Putamen (tissue), 1 donor: ENCODE measurements at regions not wholly inside any gene's neighbourhood (a gene's known extent, or its start where the extent isn't known, plus 50 kb on each side); places are given as distances from the start of the nearest gene placed in this dataset.
A peak's percentile ranks its signal among the peaks of the same experiment; 100 is the strongest.

Experiments used
- DNase-seq: peaks from one replicate; pipeline ENCODE4 v3.0.0-alpha.2; 2016; ENCODE audit warnings: low spot score

DNA sequence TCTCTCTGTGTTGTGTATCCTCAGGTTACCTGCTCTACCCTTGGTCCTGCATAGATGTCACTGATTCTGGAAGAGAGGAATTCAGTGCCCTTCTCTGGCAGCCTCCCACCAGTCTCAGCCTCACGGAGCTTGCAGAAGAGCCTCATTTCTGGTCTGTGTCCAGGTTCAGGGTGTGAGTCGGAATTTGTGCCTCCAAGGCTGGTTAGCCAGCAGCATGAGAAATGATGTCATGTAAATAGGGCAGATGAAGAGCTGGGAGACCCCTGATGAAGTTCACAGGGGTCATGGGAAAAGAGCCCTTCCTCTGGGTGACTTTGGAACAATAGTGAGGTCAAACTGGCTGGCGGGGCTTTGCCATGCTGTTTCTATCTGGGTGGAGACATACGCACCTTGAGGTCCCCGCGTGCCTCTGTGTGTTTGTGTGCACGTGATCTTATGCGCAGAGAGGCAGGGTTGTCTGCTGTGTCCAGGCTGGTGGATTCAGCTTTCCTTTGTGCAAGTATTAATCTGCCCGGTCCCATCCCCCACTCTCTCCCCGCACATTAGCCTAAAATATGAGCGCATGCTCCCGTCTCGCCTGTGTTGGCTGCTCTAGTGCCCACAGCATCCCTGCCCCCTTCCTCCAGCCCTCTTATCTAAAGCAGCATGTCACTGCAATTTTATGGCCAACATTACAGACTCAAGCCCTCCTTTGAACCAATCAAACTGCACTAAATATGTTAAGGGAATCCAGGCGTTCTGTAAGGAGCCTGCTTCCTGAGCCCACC lies 256.3 kb upstream of the ZFHX3 start:
- no peak for DNase-seq

DNA sequence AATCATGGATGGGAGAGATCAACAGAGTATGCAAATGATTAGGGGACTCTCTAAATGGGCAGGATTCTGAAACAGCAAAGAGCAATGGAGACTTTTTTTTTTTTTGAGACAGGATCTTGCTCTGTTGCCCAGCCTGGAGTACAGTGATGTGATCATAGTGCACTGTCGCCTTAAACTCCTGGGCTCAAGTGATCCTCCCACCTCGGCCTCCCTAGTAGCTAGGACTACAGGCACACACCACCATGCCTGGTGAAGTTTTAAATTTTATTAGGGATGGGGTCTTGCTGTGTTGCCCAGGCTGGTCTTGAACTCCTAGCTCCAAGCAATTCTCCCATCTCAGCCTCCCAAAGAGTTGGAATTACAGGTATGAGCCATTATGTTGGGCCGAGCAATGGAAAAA lies 255.0 kb upstream of the ZFHX3 start:
- no peak for DNase-seq

DNA sequence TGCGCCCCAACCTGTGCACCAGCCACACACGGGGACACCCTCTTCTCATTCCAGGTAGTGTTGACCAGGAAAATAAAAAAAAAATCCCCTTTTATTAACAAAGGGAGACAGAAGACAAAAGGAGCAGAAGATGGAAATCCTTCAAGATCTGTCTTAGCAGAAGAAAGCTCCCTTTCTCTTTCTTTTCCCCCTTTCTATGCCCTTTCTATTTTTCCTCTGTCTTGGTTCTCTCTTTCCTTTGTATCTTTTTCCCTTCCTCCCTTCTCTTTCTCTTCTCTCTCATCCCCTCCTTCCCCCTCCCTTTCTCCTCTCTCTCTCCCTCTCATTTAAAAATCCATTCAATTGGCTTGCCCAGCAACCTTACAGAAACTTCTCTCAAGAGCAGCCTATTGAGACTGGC lies 254.1 kb upstream of the ZFHX3 start:
- no peak for DNase-seq

DNA sequence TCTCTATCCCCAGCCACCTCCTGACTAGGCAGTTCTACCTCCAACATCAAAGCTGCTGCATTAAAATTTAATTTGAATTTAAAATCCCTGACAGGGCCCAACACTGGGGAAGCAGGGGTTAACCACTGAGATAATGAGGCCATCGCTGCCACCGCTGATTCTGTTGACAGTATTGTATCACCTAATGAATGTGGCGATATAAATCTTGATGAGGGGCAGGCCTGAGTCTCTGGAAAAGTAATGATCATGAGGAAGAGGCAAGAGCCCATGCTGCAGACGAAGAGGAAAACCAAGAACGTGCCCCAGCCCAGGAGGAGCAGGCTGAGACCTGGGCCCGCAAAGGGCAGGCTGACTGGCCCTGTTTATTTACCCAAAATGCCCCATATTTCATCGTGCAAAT lies 251.4 kb upstream of the ZFHX3 start:
- no peak for DNase-seq

DNA sequence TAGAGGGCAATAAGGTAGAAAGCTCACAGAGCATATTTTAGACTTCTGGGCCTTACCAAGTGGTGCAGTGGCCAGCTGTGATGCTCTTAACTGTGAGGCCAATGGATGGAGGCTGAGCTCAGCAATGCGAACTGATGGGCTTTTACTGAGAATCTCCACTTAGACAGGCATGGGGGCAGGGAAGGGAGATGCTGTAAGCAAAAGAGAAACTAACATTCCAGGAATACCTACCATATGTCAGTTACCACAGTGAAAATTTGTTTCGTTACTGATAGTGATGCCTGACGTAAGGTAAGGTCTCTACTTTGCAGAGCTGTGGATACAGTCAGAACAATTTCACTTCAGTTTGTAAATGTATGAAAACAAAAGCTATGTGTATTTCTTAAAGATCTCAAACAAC lies 250.6 kb upstream of the ZFHX3 start:
- no peak for DNase-seq

DNA sequence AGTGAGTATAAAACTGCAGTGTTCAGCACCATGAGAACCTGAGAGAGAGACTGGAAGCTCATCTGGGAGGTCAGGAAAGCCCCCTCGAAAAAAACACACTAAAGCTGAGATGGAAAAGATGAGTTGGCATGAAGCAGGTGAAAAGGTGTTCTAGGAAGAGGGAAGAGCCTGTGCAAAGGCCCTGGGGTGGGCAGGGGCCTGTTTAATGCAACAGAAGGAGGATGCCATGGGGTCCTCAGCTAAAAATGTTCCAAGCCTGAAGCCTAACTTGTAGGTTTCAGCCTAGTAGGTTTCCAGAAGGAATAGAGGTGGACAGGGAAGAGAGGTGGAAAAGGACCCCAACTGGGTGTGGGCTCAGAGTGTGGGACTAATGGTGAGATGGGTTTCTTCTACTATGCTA lies 242.3 kb upstream of the ZFHX3 start:
- DNase-seq, result no peak

DNA sequence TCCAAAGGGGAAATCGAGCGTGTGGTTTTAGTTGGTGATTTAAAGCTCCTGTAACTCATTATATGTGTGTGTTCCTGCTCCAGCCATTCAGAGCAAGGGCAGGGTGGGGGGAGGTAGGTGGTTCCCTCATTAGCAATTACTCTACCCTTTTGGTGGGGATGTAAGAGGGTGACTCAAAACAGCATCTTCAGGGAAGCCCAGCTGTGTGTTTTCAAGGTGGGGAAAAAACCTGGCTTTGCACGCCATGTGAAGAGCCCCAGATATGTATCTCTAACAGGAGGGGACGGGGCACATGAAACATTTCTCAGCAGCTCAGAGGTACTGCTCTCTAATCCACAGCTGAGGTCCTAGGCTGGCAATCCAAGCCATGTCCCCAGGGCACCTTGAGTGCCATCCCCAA lies 241.3 kb upstream of the ZFHX3 start:
- DNase-seq, result no peak

DNA sequence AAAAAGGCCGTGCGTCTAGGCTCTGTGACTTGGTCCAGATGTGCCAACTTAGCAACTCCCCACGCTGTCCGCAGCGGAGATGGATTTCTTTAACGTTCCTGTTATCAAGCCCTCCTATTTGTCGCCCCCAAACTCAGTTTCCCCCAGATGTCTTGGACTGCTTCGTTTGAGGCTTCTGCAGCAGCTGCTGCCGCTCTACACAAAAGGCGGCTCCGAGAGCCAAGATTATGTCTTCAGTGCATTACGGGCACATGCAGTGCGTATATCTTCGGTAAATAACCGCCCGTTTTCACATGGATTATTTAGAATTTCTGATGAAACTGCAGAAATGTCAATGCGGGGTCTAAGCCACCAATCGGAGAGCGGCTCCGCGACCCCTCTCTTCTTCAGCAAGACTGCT lies 240.6 kb upstream of the ZFHX3 start:
- no peak for DNase-seq

DNA sequence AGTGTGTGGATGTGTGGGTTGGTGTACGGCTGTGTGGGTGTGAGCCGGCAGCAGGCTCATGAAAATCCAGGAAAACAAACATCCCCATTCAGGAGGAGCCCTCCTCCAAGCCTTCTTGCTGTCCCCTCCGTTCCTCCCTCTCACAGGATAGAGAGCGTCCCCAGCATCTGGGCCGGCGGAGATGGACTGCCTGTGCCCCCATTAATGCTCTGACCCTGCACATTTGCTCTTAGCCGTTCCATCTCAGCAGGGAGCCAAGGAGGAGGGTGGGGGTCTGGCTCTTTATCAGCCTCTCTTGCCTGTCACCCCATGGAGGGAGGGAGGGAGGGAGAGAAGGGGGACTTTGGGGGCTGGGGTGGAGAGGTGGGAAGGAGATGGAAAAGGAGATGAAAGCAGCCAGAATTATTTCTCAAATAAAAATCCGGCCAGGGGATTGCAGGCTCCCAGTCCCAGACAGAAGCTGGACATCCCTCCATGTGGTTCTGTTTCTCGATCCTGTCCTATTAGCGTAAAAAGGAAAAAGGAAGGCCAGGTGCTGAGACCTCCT lies 240.0 kb upstream of the ZFHX3 start:
- no peak for DNase-seq

DNA sequence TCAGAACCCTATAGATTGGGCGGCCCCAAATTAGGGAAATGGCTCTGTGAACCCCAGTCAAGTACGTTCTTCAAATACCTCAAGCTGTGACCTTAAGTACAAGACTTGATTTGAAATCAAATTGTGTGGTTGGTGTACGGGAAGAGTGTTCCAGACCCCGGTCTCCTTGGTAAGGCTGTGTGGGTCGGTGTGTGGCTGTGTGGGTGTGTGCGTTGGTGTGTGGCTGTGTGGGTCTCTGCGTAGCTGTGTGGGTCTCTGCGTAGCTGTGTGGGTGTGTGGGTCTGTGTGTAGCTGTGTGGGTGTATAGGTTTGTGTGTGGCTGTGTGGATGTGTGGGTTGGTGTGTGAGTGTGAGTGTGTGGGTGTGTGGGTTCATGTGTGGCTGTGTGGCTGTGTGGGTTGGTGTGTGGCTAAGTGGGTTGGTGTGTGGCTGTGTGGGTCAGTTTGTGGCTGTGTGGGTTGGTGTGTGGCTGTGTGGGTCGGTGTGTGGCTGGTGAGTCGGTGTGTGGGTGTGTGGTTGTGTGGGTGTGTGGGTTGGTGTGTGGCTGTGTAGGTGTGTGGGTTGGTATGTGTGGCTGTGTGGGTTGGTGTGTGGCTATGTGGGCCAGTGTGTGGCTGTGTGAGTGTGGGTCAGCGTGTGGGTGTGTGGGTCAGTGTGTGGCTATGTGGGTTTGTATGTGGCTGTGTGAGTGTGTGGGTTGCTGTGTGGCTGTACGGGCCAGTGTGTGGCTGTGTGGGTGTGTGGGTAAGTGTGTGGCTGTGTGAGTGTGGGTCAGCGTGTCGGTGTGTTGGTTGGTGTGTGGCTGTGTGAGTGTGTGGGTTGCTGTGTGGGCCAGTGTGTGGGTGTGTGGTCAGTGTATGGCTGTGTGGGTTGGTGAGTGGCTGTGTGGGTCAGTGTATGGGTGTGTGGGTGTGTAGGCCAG lies 238.7 kb upstream of the ZFHX3 start:
- no peak for DNase-seq

DNA sequence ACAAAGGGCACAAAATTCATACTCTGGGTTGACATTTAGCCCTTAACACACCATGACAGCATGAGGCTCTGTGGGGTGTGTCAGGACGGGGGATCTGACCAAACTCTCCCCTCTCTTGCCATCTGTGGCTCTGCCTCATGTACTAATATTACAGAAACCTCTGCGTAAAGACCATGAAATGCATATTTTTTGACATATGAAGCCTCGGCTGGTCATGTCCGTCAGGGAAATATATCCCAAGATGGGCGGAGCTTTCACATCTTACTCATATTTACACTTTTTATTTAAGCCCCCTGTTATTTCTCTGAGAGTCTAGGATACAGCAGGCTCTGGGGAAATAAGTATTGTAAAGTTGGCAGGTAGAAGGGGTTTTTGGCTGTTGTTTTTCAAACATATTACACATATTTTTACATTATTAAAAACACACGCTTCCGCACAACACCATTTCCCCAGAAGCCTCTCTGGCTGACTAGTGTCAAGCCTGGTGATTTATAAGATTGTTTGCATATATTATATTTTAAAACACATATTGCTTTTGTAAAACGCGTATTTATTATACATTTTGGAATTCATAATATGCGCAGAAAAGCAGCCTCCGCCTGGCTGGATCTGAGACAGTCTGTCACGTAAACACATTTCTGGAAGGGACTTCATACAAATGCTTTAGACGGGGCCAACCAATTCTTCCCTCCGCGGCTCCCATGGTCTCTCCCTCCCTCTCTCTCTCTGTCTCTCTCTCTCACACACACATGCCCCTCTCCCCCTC lies 237.7 kb upstream of the ZFHX3 start:
- no peak for DNase-seq

DNA sequence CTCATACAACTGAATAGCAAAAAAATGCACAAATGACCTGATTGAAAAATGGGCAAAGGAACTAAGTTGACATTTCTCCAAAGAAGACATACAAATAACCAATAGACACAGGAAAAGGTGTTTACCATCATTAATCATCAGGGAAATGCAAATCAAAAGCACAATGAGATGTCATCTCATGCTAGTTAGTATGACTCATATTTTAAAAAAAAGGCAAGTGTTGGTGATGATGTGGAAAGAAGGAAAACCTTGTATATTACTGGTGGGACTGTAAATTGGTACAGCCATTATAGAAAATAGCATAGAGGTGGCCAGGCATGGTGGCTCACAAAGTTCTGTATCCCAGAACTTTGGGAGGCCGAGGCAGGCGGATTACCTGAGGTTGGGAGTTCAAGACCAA lies 232.5 kb upstream of the ZFHX3 start:
- no peak for DNase-seq

DNA sequence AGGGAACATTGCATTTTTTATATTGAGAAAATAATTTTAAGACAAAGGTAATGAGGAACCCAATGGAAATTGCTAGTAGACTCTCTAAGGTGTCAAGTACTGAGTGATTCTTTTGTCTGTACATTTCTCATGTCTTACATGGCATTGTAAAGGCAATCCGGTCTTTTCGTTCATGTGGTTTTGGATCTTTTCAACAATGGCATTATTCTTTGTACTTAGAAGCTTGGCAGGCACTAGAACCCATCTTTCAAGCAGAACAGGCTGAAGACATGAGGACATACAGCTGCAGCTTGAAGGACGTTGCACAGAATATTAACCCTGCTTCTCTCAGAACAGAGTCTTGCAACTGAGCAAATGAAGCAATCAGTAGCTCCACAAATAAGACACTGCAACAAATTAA lies 231.5 kb upstream of the ZFHX3 start:
- DNase-seq, result peak; percentile 15

DNA sequence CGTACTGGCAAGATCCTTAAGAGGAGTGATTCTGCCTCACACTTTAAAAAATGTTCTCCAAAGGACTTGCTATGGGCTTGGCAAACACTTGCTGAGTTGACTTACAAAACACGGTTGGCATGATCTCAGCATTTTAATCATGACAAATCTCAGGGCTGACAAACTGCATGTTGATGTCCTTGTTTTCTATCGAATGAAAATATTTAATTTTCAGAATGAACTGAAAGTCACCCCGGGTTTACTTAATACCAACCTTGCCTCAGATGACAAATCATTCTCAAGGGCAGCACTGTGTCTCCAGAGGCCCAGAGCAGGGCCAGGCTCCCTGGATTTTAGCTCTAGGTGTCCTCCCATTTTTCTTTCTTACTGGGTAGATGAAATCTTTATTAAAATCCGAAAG lies 229.1 kb upstream of the ZFHX3 start:
- DNase-seq, result no peak

DNA sequence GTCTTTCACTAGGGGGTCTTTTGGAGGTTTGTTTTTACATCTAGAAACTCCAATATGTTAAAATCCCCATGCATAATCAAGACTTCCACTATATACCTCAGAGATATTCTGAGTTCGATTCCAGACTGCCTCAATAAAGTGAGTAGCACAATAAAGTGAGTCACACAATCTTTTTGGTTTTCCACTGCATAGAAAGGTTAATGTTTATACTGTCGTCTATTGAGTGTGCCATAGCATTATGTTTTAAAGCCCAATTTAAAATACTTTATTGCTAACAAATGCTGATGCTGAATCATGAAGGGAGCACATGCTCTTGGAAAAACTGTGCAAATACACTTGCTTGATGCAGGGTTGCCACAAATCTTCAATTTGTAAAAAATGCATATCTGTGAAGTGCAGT lies 227.5 kb upstream of the ZFHX3 start:
- no peak for DNase-seq

DNA sequence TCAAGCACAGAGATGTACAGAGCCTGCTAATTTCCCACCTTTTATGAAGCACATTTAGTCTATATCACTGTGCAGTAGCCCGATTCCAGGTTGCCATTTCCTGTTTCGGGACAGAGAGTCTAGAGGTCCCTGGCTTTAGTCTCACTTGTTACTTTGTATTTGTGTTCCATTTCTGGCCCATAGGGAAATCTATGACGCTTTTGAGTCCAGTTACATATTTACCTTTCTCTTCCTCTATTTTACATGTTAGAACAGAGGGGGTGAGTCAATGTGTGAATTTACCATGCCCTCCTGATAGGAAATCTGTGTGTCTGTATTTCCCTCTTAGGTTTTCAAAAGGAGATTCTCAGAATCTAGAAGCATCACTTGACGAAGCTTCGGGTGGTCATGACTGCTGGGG lies 227.1 kb upstream of the ZFHX3 start:
- DNase-seq, result no peak

DNA sequence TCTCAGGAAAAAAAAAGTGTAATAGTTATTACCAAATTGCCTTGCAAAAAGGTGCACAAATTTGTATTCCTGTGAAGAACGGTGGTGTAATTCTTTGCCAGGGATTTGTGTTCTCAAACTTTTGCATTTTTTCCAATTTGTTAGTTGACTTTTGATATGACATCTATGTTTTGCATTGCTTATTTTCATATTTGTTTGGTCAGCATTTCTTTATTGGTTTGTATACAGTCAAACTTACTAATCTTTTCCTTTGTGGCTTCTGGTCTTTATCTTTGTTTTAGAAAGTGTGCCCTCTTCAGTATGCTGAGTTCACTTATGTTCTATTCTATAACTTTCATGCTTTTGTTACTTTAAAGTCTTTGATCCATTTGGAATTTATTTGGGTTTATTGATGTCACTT lies 226.2 kb upstream of the ZFHX3 start:
- DNase-seq, result no peak

DNA sequence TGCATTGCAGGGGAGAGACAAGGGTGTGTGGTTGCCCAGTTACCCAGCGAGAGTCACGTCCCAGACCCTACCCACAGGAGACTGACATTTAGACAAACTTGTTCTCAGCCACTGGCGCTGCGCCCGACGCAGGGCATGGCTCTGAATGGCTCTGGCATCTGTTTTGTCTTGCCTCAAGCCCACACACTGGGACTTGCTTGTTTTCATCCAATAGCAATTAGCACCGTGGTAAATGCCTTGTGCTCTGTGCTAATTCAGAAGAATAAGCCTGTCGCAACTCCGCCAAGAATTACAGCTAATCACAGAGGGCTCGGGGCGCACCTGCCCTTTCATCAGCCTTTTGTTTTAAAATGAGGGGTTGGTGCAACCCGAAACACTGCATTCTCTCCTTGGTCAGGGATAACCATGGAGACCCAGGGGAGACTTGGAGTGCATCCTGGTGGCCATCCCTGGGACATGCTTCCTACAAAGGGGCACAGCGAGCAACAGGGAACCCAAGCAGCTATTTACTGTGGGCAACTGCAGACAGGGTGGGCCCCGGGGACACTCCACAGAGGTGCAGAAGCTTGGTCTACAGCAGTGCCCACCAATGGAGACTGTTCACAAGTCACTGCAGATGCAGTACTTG lies 220.6 kb upstream of the ZFHX3 start:
- peak; percentile 8 for DNase-seq

DNA sequence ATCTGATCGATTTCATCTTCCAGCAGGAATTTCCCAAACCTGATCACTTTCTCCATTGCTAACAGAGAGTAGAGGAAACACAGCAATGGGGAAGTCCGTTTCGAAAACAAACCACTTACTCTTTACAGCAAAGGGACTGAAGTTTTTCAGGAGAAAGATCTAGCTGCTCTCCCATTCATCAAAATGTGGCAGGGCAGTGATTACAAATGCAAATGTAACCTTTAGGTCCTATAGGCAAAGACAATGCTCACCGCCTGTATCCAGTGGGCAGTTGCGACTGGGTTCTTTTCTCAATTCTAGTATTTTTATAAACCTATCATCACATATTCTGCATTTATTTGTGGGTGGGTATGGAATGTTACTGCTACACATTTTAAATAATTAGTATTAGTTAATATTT lies 218.0 kb upstream of the ZFHX3 start:
- no peak for DNase-seq

DNA sequence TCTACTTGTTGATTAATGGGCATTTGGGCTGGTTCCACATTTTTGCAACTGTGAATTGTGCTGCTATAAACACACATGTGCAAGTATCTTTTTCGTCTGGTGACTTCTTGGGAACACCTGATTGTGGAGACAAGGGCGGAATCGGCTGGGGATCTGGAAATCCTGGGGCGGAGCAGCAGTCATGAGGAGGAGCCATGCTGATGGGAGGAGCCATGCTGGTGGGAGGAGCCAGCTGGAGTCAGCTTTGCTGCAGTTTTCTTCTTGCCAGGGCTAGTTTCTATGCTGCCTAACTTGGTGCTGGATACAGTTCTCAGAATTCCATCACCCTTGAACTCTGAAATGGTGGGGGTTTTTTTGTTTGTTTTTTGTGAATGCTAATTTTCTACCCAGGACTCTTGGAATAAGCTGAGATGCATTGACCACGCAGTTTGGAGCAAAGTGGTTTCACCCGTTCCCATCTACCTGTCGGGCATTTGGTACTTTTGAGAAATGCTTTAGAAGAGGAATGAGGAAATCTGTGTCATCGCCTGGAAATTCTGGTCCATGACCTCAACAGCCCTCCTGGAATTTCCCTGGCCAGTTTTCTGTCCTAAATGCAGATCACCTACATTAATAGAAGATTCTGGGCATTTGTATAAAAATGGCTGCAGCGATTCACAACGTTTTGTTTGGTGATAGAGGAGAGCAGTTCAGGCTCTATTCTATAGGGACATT lies 217.4 kb upstream of the ZFHX3 start:
- no peak for DNase-seq

DNA sequence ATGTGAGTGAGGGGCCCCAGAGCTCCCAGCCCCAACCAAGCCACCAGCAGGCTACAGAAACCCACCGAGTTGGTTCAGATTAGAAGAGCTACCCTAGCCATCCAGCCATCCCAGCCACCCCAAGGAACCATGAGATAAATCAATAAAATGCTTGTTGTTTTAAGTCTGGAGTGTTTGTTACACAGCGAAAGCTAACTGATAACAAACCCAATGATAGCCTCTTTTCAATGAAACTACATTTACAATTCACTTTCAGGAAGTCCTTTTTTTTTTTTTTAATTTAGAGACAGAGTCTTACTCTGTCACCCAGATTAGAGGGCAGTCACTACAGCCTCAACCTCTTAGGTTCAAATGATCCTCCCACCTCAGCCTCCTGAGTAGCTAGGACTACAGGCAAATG lies 215.0 kb upstream of the ZFHX3 start:
- DNase-seq, result no peak
